Activated naive CD8-positive, alpha-beta T cell treated with anti-CD3 and anti-CD28 coated beads, Interleukin-2, amount 10 ng/mL, durations not matched to agents 7 days and 5 days (primary cell): ENCODE measurements at regions not wholly inside any gene's neighbourhood (a gene's known extent, or its start where the extent isn't known, plus 50 kb on each side); places are given as distances from the start of the nearest gene placed in this dataset.
"Not testable (repeated sequence)": the region's sequence is repeated elsewhere in the genome, so short reads cannot be mapped to it uniquely, and the experiment has no call there.

Experiments
- ATAC-seq: fragments of 150-1000 bp; cut with Tn5 transposase; one replicate; pipeline ENCODE4 v1.10.0; 2021; ENCODE audit warnings: low read depth, moderate library complexity
- POLR2A ChIA-PET: fragments of 350-600 bp; sonication (Branson Sonifier 250); formaldehyde crosslinking; loops from one replicate; lab custom pipeline; 2021; ENCODE audit warnings: antibody characterized with exemption; lab: Charles Lee
- DNase-seq: peaks from one replicate; pipeline ENCODE4 v3.0.0; 2021
- H3K27ac Mint-ChIP-seq: one replicate; pipeline ENCODE4 v1.8.0; 2022; ENCODE audit warnings: mild to moderate bottlenecking, mixed read lengths
- H3K27me3 Mint-ChIP-seq: one replicate; pipeline ENCODE4 v1.8.0; 2022; ENCODE audit warnings: mild to moderate bottlenecking, moderate library complexity, mixed read lengths
- H3K36me3 Mint-ChIP-seq: one replicate; pipeline ENCODE4 v1.8.0; 2021; ENCODE audit warnings: mild to moderate bottlenecking, mixed read lengths
- H3K4me1 Mint-ChIP-seq: one replicate; pipeline ENCODE4 v1.8.0; 2021; ENCODE audit warnings: mixed read lengths
- H3K4me3 Mint-ChIP-seq: one replicate; pipeline ENCODE4 v1.8.0; 2022; ENCODE audit warnings: mild to moderate bottlenecking, moderate library complexity, mixed read lengths
- H3K9me3 Mint-ChIP-seq: one replicate; pipeline ENCODE4 v1.8.0; 2021; ENCODE audit warnings: mixed read lengths

DNA sequence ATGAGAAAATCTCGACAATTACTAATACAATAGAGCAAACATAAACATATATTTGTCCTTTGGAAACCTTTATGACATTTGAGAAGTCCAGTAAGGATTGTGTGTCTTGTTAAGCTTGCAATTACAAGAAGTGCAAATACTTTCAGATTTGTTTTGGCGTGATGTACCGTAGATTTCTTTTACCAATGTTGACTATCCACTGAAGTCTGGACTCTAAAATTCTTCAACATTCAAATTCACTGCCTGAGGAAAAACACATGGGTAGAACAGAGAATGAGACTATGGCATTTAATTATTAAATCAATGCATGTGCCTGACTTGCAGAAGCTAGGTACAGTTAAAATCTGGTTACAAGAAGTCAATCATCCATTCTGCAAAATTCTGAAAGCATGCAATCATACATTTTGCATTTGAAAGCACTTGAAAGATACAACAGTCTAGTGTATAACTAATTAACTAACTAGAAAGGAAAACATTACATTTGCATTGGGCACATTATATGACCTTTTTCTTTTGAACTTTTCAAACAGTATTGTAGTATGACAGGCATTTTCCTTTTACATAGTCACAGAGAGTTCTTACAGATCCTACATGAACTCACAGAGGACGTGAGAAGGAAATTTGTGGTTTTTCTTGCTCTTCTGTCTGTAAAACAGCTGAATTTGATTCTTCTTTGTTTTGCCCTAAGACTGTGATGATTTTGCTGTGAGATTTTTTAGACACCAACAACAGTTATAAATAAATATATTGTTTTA is 511.1 kb upstream of the ADGRL4 start:
- DNase-seq: no peak
- no peaks in the 10 kb centered on the region for H3K36me3 Mint-ChIP-seq
- no peak overlapping the region for H3K27ac Mint-ChIP-seq
- ATAC-seq: no peak
- POLR2A ChIA-PET: no interaction called here
- H3K4me1 Mint-ChIP-seq: no peaks in the 10 kb centered on the region
- H3K4me3 Mint-ChIP-seq: no peak overlapping the region
- no peaks in the 10 kb centered on the region for H3K27me3 Mint-ChIP-seq
- peaks cover 5% of the 10 kb centered on the region for H3K9me3 Mint-ChIP-seq

GRCh38 chr1:79507770-79508169 is 501.2 kb upstream of the ADGRL4 start:
- POLR2A ChIA-PET: no interaction called here
- ATAC-seq (no peak), DNase-seq (no peak)
- Mint-ChIP-seq H3K4me1 (no peaks in the 10 kb centered on the region), H3K27me3 (no peaks in the 10 kb centered on the region), H3K9me3 (no peaks in the 10 kb centered on the region), H3K36me3 (no peaks in the 10 kb centered on the region), H3K4me3 (no peak overlapping the region), H3K27ac (no peak overlapping the region)

DNA sequence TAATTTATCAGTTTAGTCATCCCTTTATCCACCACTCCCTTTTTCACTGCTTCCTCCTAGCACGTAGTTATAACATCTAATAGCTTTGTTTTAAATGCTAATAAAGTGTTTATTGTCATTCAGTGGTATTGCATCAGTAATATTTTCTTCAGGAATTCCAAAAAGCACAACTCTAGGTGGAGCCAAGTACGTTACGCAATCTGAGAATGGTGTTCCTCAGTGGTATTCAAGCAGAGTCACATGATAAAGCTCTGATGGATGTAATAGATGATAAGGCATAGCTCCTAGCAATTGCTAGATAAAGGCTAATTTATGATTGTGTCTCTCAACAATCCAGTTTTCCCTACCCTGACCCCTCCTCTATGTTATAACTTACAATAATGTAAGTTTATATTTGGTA is 494.6 kb upstream of the ADGRL4 start:
- no peak overlapping the region for H3K4me3 Mint-ChIP-seq
- no peaks in the 10 kb centered on the region for H3K9me3 Mint-ChIP-seq
- H3K27me3 Mint-ChIP-seq: no peaks in the 10 kb centered on the region
- POLR2A ChIA-PET: no interaction called here
- H3K36me3 Mint-ChIP-seq: no peaks in the 10 kb centered on the region
- no peak overlapping the region for H3K27ac Mint-ChIP-seq
- DNase-seq (no peak), ATAC-seq (no peak)
- H3K4me1 Mint-ChIP-seq: no peaks in the 10 kb centered on the region

- Mint-ChIP-seq H3K4me1 (no peaks in the 10 kb centered on the region), H3K27me3 (no peaks in the 10 kb centered on the region), H3K27ac (no peak overlapping the region), H3K9me3 (no peaks in the 10 kb centered on the region), H3K36me3 (no peaks in the 10 kb centered on the region), H3K4me3 (no peak overlapping the region)
- POLR2A ChIA-PET: no interaction called here
- DNase-seq: no peak
- no peak for ATAC-seq
Observed at GRCh38 chr1:79499541-79499940, 493.0 kb upstream of the ADGRL4 start.

DNA sequence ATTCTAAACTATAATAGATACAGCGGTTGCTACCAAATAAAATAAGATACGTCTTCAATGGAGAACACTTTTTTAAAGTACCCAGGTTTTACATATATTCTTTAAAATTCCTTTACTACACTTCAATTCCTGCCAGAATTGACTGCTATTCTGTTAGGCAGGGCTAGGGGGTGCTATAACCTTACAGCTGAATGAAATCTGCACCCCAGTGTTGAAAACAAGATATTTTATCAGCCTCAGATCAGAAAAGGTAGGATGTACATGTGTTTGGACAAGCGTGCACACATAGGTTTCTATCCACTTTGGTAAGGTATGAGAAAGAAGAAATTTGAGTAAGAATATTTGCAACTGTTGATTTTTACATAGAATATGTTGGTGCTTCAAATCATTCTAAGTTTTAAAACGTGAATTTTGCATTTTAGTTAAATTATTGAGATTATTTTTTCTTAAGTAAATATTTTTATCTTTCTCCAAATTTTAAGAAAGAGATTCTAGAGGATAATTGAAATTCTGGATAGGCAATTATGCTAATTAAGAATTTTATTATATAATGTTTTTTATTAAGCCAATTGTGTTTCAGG is 490.8 kb upstream of the ADGRL4 start:
- Mint-ChIP-seq H3K4me1 (no peaks in the 10 kb centered on the region), H3K27ac (no peak overlapping the region), H3K36me3 (no peaks in the 10 kb centered on the region), H3K4me3 (no peak overlapping the region), H3K27me3 (no peaks in the 10 kb centered on the region), H3K9me3 (no peaks in the 10 kb centered on the region)
- POLR2A ChIA-PET: no interaction called here
- ATAC-seq: no peak
- DNase-seq: no peak

DNA sequence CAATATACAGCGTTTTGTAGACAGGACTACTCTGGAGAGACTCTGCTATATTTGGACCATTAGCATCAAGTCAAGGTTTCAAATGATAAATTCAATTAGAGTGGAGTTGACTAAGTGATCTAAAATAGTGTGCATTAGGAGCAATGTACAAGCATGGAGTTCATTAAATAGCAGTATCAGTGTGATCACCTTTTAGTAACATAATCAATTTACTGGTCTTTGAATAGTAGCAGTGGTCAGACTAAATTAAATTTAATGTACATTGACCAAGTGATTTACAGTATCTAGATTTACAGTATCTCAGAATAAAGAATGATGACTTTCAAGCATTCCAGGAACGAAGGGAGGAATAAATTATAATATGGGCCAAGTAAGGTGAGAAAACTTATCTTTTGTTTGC is 489.6 kb upstream of the ADGRL4 start:
- H3K36me3 Mint-ChIP-seq: no peaks in the 10 kb centered on the region
- POLR2A ChIA-PET: no interaction called here
- H3K4me3 Mint-ChIP-seq: no peak overlapping the region
- no peak overlapping the region for H3K27ac Mint-ChIP-seq
- no peaks in the 10 kb centered on the region for H3K9me3 Mint-ChIP-seq
- DNase-seq (no peak), ATAC-seq (no peak)
- H3K4me1 Mint-ChIP-seq: no peaks in the 10 kb centered on the region
- H3K27me3 Mint-ChIP-seq: no peaks in the 10 kb centered on the region

GRCh38 chr1:79493702-79494101 is 487.2 kb upstream of the ADGRL4 start:
- H3K9me3 Mint-ChIP-seq, DNase-seq, H3K4me1 Mint-ChIP-seq, H3K27ac Mint-ChIP-seq, H3K27me3 Mint-ChIP-seq, H3K36me3 Mint-ChIP-seq, H3K4me3 Mint-ChIP-seq, POLR2A ChIA-PET, ATAC-seq: not testable (repeated sequence)

- H3K4me3 Mint-ChIP-seq, H3K9me3 Mint-ChIP-seq, H3K27ac Mint-ChIP-seq, H3K27me3 Mint-ChIP-seq, ATAC-seq, H3K4me1 Mint-ChIP-seq, DNase-seq, POLR2A ChIA-PET, H3K36me3 Mint-ChIP-seq: not testable (repeated sequence)
Observed at GRCh38 chr1:79488572-79489121, 482.1 kb upstream of the ADGRL4 start.

GRCh38 chr1:79478728-79479373 is 472.3 kb upstream of the ADGRL4 start:
- ATAC-seq (no peak), DNase-seq (no peak)
- Mint-ChIP-seq H3K4me1 (no peaks in the 10 kb centered on the region), H3K27me3 (no peaks in the 10 kb centered on the region), H3K4me3 (no peak overlapping the region), H3K36me3 (no peaks in the 10 kb centered on the region), H3K9me3 (peaks cover 2% of the 10 kb centered on the region), H3K27ac (no peak overlapping the region)
- POLR2A ChIA-PET: no interaction called here

DNA sequence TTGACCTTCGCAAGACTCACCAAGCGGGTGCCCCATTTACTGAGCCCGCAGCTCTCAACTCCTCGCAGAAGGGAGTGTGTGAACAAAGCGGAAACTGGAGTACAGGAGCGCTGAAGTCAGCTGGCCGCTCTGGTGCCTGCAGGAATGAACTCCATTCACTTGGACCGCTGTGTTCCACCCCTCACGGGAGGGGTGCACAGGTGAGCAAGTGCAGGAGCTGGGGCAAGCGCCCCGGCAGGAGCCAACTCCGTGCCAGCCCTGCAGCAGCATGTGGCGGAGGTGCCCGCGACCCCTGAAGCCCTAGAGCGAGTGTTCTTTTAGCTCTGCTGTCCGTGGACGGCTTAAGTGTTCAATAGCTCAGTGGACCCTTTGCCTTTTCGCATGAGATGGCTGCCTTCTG is 471.6 kb upstream of the ADGRL4 start:
- POLR2A ChIA-PET: no interaction called here
- Mint-ChIP-seq H3K27ac (no peak overlapping the region), H3K27me3 (no peaks in the 10 kb centered on the region), H3K4me1 (no peaks in the 10 kb centered on the region), H3K9me3 (peaks cover 2% of the 10 kb centered on the region), H3K4me3 (no peak overlapping the region), H3K36me3 (no peaks in the 10 kb centered on the region)
- ATAC-seq (no peak), DNase-seq (no peak)

DNA sequence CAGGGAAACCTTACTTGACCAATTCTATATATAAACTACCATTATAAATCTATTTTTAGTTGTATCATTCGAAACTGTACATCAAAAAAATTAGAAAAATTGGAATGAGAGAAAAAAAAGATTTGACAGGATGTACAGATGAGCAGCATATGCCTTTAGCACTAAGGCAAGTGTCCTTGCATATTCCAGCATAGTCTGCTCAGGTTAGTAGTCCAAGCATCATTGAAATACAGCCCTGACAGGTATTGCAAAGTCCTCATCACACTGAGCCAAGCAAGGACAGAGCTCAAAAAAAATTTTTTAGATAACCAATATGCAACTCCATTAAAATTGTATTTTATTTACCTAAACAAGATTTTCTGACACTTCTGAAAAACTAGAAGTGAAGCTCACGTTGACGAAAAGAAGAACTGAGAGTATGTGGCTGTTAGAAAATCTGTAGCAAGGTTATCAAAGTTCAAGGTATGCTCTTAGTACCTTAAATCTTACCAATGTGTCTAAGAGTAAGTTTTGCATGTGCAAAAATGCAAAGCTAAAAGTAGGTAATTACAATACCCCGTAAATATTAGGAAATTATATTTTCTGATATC is 465.6 kb upstream of the ADGRL4 start:
- Mint-ChIP-seq H3K9me3 (no peaks in the 10 kb centered on the region), H3K36me3 (no peaks in the 10 kb centered on the region), H3K27ac (no peak overlapping the region), H3K4me3 (no peak overlapping the region), H3K27me3 (no peaks in the 10 kb centered on the region), H3K4me1 (no peaks in the 10 kb centered on the region)
- DNase-seq: no peak
- ATAC-seq: no peak
- POLR2A ChIA-PET: no interaction called here

- H3K4me1 Mint-ChIP-seq: no peaks in the 10 kb centered on the region
- H3K36me3 Mint-ChIP-seq: no peaks in the 10 kb centered on the region
- POLR2A ChIA-PET: no interaction called here
- no peaks in the 10 kb centered on the region for H3K27me3 Mint-ChIP-seq
- no peaks in the 10 kb centered on the region for H3K9me3 Mint-ChIP-seq
- no peak overlapping the region for H3K4me3 Mint-ChIP-seq
- DNase-seq (no peak), ATAC-seq (no peak)
- no peak overlapping the region for H3K27ac Mint-ChIP-seq
Observed at GRCh38 chr1:79469139-79469538, 462.6 kb upstream of the ADGRL4 start.

DNA sequence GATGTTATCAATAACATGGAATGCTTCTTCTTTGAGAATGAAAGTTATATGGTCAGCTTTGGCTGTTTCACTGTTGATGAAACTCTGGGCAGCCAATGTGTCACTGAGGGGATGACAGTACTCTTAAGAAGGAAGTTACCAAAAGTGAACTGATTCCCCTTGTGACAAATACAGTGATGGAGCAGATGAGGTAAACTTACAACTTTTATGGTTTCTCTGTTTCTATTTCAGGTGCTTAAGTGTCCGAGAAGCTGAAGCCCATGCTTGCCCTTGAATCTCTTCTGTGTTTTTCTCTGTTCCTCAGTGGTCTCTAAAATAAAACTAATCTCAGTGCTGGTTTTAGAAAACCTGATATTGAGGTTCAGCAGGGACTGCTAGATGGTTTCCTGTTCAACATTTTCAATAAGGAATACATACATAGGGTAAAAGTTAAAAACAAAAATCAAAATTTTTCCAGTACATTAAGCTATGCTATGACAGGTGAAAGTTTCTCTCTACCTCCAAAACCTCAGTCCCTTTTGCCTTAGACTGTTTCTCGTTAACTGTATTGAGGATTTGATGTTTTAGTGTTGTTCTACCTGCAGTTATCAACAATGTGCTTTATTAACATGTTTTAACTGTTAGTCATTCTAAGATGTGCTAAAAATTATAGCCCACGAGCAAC is 454.4 kb upstream of the ADGRL4 start:
- H3K27me3 Mint-ChIP-seq: no peaks in the 10 kb centered on the region
- peaks cover 5% of the 10 kb centered on the region for H3K9me3 Mint-ChIP-seq
- DNase-seq (no peak), ATAC-seq (no peak)
- H3K36me3 Mint-ChIP-seq: no peaks in the 10 kb centered on the region
- no peaks in the 10 kb centered on the region for H3K4me1 Mint-ChIP-seq
- H3K27ac Mint-ChIP-seq: no peak overlapping the region
- H3K4me3 Mint-ChIP-seq: no peak overlapping the region
- POLR2A ChIA-PET: no interaction called here
